ENCODE measurements at regions not wholly inside any gene's neighbourhood (a gene's known extent, or its start where the extent isn't known, plus 50 kb on each side); places are given as distances from the start of the nearest gene placed in this dataset.
"Not testable (repeated sequence)": the region's sequence is repeated elsewhere in the genome, so short reads cannot be mapped to it uniquely, and the experiment has no call there.

DNA sequence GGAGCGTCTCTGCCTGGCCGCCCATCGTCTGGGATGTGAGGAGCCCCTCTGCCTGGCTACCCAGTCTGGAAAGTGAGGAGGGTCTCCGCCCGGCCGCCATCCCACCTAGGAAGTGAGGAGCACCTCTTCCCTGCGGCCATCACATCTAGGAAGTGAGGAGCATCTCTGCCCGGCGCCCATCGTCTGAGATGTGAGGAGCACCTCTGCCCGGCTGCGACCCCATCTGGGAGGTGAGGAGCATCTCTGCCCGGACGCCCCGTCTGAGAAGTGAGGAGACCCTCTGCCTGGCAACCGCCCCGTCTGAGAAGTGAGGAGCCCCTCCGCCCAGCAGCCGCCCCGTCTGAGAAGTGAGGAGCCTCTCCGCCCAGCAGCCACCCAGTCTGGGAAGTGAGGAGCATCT is 84.5 kb downstream of the IDS start:
- not testable (repeated sequence) for DNase-seq (ENCODE audit: low read depth, low spot score)

- DNase-seq (ENCODE audit: low read depth, low spot score), result no peak
Observed at GRCh38 chrX:149398027-149398426, 107.1 kb downstream of the IDS start.

DNA sequence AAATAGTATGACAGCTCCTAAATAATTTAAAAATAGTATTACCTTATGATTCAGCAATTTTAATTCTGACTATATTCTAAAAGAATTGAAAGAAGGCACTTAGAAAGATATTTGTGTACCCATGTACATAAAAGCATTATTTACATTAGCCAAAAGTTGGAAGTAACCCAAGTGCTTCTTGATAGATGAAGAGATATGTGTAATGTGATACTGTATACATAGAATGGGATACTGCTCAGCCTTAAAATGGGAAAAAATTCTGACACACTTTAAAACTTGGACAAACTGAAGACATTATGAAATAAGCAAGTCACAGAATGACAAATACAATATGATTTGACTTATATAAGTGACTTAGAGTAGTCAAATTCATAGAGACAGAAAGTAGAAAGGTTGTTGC is 112.2 kb downstream of the IDS start:
- DNase-seq (ENCODE audit: low read depth, low spot score), result no peak

GRCh38 chrX:149383852-149384251 is 121.3 kb downstream of the IDS start:
- DNase-seq (ENCODE audit: low read depth, low spot score), result no peak

GRCh38 chrX:149374751-149375150 is 130.4 kb downstream of the IDS start:
- no peak for DNase-seq (ENCODE audit: low read depth, low spot score)

- DNase-seq (ENCODE audit: low read depth, low spot score), result no peak
Observed at GRCh38 chrX:149372866-149373265, 132.2 kb downstream of the IDS start.

GRCh38 chrX:149371986-149372385 is 133.1 kb downstream of the IDS start:
- DNase-seq (ENCODE audit: low read depth, low spot score), result no peak

GRCh38 chrX:149370097-149370496 is 135.0 kb downstream of the IDS start:
- DNase-seq (ENCODE audit: low read depth, low spot score), result no peak

DNA sequence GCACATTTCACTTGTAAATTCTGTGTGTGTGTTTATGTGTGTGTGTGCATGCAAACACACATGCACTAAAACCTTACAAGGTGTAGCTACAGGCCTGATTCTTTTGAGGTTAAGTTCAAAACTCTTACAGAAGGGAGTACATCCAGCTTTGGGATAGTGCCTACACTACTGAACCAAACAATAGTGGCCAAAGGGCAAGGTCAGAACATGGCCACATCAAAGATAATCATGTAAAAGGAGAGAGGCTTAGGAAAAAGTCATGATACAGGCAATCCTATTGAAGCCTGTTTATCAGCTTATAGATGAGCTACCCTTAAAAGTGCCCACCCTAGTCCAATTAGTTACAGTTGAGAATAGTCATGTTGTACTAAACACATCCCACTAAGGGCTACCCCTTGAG is 139.6 kb downstream of the IDS start:
- DNase-seq (ENCODE audit: low read depth, low spot score), result no peak

DNA sequence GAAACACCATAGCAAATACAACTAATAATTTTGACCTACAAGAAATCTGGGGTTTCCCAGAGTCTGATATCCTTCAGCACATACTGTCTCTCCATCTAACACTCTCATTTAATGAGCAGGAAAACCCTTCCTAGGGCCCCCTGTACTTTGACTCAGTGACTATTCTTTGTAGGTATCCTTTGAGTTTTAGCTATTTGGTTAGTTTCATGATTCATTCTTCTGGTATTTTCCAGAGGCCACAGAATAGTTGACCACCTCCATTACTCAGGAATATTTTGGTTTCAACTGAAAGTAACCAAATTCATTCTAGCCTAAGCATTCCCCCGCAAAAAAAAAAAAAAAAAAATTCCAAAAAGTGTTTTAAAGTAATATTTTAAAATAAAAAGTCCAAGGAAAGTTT is 140.0 kb downstream of the IDS start:
- no peak for DNase-seq (ENCODE audit: low read depth, low spot score)

DNA sequence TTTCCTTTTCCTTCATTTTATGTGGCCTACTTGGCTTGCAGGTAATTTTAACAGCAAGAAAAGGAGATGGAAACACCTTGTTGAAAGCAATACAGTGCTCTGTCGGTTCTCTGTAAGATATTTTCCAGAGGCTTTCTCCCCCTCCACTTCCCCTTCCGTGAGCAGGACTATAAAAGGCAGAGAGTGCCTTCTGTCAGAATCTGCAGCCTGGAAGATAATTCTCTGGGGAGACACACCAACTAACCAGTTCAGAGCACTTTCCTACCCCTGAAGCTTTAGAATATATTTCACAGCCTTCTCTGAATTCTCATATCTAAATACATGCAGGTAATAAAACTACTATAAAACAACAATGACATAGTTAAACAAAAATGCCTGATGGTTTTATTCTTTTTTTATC is 141.1 kb downstream of the IDS start:
- DNase-seq (ENCODE audit: low read depth, low spot score), result no peak

GRCh38 chrX:149346306-149346705 is 158.8 kb downstream of the IDS start:
- DNase-seq (ENCODE audit: low read depth, low spot score), result no peak

DNA sequence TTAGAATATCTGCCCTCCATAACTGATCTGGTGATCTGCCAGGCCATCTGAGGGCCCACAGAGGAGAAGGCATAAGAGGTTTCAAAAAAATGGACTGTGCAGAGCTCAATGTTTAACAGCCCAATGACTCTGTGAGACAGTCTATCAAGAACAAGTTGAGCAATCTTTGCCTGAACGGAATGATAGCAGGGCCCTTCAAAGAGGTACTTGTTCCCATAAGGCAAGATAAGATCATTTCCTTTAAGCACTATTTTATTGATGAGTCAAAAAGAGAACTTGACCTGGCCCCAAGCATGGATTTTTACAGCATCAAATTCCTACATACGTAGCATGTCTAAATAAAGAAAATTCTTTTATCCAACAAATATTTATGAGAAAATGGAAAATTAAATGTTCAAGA is 182.8 kb downstream of the IDS start:
- DNase-seq (ENCODE audit: low read depth, low spot score), result no peak

GRCh38 chrX:149313871-149314371 is 191.2 kb downstream of the IDS start:
- DNase-seq (ENCODE audit: low read depth, low spot score), result peak; percentile 18

- no peak for DNase-seq (ENCODE audit: low read depth, low spot score)
Observed at GRCh38 chrX:149312988-149313387, 192.1 kb downstream of the IDS start.

DNA sequence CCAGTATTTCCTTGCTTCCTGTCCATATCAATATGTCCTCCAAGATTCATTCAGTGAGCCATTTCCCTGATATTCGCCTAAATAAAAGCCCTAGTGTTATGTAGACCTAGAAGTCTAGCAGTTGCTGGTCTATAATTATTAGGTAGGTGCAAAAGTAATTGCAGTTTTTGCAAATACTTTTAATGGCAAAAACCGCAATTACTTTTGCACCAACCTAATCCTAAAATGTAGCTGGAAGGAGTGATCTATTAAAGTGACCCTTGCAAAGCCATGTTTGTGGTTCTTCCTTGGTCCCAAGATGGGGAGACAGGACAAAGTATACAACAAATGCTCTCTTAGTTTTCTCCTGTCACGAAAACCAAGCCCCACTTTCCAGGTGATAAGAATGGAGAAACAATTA is 193.0 kb downstream of the IDS start:
- no peak for DNase-seq (ENCODE audit: low read depth, low spot score)

- DNase-seq (ENCODE audit: low read depth, low spot score), result no peak
Observed at GRCh38 chrX:149302705-149303104, 202.4 kb downstream of the IDS start.

DNA sequence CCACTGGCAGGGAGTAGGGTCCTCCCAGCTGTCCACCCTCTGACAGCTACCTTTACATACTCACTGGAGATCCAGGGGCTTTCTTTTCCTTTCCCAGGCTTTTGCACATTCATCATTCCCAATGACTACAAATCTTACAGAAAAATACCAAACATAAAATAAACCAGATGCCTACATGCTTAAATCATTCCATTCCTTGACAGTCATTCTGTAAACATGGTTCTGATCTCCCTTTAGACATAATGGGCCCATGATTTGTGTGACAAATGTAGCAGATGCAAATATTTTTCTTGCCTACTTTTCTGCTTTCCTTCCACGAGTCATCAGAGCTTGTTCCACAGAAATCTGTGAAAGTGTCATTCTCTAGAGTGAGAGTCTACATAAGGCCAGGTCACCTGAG is 207.0 kb downstream of the IDS start:
- DNase-seq (ENCODE audit: low read depth, low spot score), result no peak

GRCh38 chrX:149296092-149296491 is 209.0 kb downstream of the IDS start:
- no peak for DNase-seq (ENCODE audit: low read depth, low spot score)

DNA sequence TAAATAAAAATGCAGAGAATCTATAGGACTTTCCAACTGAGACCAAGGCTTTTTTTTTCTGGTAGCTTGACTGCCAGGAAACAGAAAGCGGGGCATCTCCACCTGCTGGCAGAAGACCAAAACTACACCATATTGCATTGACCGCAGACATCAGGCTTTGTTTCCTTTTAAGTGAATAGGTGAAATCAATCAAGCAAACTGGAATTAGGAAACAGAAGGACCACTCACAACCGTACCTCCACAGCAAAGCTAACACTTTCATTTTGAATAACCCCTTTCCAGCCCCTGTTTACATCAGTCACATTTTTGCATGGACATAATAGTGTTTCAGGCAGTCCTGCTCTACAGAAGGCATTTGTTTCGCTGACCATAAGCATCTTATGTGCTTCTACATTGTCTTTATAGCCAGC is 218.2 kb downstream of the IDS start:
- peak; percentile 37 for DNase-seq (ENCODE audit: low read depth, low spot score)

DNA sequence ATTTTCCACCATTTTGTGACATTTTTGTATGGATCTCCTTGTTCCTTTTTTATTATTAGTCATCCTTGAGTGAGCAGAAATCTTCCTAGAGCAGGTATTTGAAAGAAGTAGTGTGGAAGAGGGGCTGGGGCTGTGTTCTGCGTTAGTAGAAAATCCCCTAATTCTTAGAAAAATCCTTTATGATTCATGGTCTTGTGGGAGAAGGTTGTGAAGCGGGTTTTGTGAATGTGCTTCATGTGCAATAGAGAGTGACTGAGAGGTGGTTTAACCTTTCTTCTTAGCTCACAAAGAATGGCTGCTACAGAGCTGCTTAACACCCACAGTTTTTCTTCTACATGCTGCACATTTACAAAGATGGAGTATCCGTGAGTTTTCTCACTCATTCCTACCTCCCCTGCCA is 220.5 kb downstream of the IDS start:
- DNase-seq (ENCODE audit: low read depth, low spot score), result no peak

- no peak for DNase-seq (ENCODE audit: low read depth, low spot score)
Observed at GRCh38 chrX:149283853-149284252, 221.3 kb downstream of the IDS start.

- DNase-seq (ENCODE audit: low read depth, low spot score), result no peak
Observed at GRCh38 chrX:149282909-149283308, 222.2 kb downstream of the IDS start.

GRCh38 chrX:149280011-149280410 is 225.1 kb downstream of the IDS start:
- no peak for DNase-seq (ENCODE audit: low read depth, low spot score)

DNA sequence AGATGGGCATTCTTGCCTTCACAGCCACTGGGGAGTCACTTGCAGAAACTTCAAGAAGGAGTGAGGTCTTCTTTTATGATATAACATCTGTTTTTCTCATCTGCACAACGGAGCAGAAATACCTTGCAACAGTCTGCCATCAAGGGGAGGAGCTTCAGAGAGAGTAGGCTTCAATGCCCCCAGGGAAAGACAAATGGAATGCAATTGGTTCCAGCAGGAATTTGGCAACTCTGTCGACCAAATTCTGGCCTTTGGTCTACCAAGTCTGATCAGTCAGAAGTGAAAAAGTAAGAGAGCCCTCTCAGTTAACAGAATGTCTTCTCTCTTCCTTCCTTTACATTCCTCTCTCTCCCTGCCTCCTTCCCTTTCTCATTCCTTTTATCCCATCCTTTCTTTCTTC is 229.3 kb downstream of the IDS start:
- DNase-seq (ENCODE audit: low read depth, low spot score), result no peak
